ENCODE measurements at regions not wholly inside any gene's neighbourhood (a gene's known extent, or its start where the extent isn't known, plus 50 kb on each side); places are given as distances from the start of the nearest gene placed in this dataset.

GRCh38 chr21:14321042-14321441 lies 61.9 kb downstream of the HSPA13 start:
- no peak for TF ChIP-seq CTCF (IDR thresholded peaks at IDR 0.05)
- Histone ChIP-seq H3K4me3 (no peak overlapping the region), H3K27ac (no peak overlapping the region)
- DNase-seq (ENCODE audit: low spot score) = no peak

GRCh38 chr21:14319805-14320204 lies 63.1 kb downstream of the HSPA13 start:
- no peak for DNase-seq (ENCODE audit: low spot score)
- no peak overlapping the region for H3K4me3 ChIP-seq
- no peak overlapping the region for H3K27ac ChIP-seq
- no peak for TF ChIP-seq CTCF (IDR thresholded peaks at IDR 0.05)

- H3K4me3 ChIP-seq = no peak overlapping the region
- H3K27ac ChIP-seq = no peak overlapping the region
- no peak for DNase-seq (ENCODE audit: low spot score)
- TF ChIP-seq CTCF (IDR thresholded peaks at IDR 0.05) = no peak
These were observed 64.4 kb downstream of the HSPA13 start for GRCh38 chr21:14318578-14318977.

- TF ChIP-seq CTCF (IDR thresholded peaks at IDR 0.05) = no peak
- H3K4me3 ChIP-seq = no peak overlapping the region
- no peak overlapping the region for H3K27ac ChIP-seq
- no peak for DNase-seq (ENCODE audit: low spot score)
These were observed 65.4 kb downstream of the HSPA13 start for GRCh38 chr21:14317507-14317906.

- H3K27ac ChIP-seq = no peak overlapping the region
- no peak overlapping the region for H3K4me3 ChIP-seq
- no peak for DNase-seq (ENCODE audit: low spot score)
- TF ChIP-seq CTCF (IDR thresholded peaks at IDR 0.05) = no peak
These were observed 69.6 kb downstream of the HSPA13 start for GRCh38 chr21:14313300-14313699.

- Histone ChIP-seq H3K27ac (no peak overlapping the region), H3K4me3 (no peak overlapping the region)
- no peak for DNase-seq (ENCODE audit: low spot score)
- no peak for TF ChIP-seq CTCF (IDR thresholded peaks at IDR 0.05)
These were observed 70.1 kb downstream of the HSPA13 start for GRCh38 chr21:14312871-14313270.

- no peak overlapping the region for H3K4me3 ChIP-seq
- no peak for TF ChIP-seq CTCF (IDR thresholded peaks at IDR 0.05)
- H3K27ac ChIP-seq = no peak overlapping the region
- DNase-seq (ENCODE audit: low spot score) = no peak
These were observed 74.7 kb downstream of the HSPA13 start for GRCh38 chr21:14308234-14308633.

Measured in coronary artery (tissue), 2 donors.